ENCODE measurements at regions not wholly inside any gene's neighbourhood (a gene's known extent, or its start where the extent isn't known, plus 50 kb on each side); places are given as distances from the start of the nearest gene placed in this dataset.

DNA sequence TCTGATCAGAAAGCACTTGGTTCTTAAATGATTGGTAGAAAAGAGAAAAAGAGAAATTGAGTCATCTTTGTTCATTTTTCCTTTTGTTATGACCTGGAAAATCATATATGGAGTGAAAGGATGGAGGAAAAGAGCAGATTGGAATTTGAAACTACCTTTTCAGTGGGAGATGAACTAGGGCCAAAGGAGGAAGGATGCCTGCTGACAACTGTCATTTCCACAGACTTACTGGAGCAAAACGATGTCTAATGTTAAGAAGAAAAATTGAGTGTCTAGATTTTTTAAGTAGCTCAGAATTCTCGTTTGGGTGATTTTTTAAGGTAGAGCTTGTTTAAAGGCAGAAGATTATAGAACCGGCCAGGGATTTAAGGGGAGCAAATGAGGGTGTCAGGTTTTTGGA, 144.6 kb upstream of the KCNIP4 start:
- TF ChIP-seq, protein P1, sequence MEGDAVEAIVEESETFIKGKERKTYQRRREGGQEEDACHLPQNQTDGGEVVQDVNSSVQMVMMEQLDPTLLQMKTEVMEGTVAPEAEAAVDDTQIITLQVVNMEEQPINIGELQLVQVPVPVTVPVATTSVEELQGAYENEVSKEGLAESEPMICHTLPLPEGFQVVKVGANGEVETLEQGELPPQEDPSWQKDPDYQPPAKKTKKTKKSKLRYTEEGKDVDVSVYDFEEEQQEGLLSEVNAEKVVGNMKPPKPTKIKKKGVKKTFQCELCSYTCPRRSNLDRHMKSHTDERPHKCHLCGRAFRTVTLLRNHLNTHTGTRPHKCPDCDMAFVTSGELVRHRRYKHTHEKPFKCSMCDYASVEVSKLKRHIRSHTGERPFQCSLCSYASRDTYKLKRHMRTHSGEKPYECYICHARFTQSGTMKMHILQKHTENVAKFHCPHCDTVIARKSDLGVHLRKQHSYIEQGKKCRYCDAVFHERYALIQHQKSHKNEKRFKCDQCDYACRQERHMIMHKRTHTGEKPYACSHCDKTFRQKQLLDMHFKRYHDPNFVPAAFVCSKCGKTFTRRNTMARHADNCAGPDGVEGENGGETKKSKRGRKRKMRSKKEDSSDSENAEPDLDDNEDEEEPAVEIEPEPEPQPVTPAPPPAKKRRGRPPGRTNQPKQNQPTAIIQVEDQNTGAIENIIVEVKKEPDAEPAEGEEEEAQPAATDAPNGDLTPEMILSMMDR (conservative IDR thresholded peaks at IDR 0.05): no peak
- no peak for TF ChIP-seq EZH2 (IDR thresholded peaks at IDR 0.05; ENCODE audit: low read depth)

Data from PC-9 (cell line).